ENCODE measurements at regions not wholly inside any gene's neighbourhood (a gene's known extent, or its start where the extent isn't known, plus 50 kb on each side); places are given as distances from the start of the nearest gene placed in this dataset.

GRCh38 chr7:114196517-114196916 is 218.1 kb upstream of the FOXP2 start:
- no peak for TF ChIP-seq MXD1 (CRISPR knock-in tag; IDR thresholded peaks at IDR 0.05)
- no peak for TF ChIP-seq CTCF (CRISPR knock-in tag; IDR thresholded peaks at IDR 0.05)
- TF ChIP-seq ZNF501 (CRISPR knock-in tag; IDR thresholded peaks at IDR 0.05), result no peak
- no peak for TF ChIP-seq ZNF557 (CRISPR knock-in tag; IDR thresholded peaks at IDR 0.05)
- TF ChIP-seq, protein P1, sequence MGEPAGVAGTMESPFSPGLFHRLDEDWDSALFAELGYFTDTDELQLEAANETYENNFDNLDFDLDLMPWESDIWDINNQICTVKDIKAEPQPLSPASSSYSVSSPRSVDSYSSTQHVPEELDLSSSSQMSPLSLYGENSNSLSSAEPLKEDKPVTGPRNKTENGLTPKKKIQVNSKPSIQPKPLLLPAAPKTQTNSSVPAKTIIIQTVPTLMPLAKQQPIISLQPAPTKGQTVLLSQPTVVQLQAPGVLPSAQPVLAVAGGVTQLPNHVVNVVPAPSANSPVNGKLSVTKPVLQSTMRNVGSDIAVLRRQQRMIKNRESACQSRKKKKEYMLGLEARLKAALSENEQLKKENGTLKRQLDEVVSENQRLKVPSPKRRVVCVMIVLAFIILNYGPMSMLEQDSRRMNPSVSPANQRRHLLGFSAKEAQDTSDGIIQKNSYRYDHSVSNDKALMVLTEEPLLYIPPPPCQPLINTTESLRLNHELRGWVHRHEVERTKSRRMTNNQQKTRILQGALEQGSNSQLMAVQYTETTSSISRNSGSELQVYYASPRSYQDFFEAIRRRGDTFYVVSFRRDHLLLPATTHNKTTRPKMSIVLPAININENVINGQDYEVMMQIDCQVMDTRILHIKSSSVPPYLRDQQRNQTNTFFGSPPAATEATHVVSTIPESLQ (CRISPR knock-in tag; conservative IDR thresholded peaks at IDR 0.05), result no peak
- TF ChIP-seq, protein P2, sequence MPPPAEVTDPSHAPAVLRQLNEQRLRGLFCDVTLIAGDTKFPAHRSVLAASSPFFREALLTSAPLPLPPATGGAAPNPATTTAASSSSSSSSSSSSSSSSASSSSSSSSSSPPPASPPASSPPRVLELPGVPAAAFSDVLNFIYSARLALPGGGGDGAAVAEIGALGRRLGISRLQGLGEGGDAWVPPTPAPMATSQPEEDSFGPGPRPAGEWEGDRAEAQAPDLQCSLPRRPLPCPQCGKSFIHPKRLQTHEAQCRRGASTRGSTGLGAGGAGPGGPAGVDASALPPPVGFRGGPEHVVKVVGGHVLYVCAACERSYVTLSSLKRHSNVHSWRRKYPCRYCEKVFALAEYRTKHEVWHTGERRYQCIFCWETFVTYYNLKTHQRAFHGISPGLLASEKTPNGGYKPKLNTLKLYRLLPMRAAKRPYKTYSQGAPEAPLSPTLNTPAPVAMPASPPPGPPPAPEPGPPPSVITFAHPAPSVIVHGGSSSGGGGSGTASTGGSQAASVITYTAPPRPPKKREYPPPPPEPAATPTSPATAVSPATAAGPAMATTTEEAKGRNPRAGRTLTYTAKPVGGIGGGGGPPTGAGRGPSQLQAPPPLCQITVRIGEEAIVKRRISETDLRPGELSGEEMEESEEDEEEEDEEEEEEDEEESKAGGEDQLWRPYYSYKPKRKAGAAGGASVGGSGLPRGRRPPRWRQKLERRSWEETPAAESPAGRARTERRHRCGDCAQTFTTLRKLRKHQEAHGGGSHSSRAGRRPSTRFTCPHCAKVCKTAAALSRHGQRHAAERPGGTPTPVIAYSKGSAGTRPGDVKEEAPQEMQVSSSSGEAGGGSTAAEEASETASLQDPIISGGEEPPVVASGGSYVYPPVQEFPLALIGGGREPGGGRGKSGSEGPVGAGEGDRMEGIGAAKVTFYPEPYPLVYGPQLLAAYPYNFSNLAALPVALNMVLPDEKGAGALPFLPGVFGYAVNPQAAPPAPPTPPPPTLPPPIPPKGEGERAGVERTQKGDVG (CRISPR knock-in tag; IDR thresholded peaks at IDR 0.05; ENCODE audit: borderline replicate concordance), result no peak
- no peak for TF ChIP-seq ZNF543 (CRISPR knock-in tag; IDR thresholded peaks at IDR 0.05)
